AG09319 (cell line): ENCODE measurements at regions not wholly inside any gene's neighbourhood (a gene's known extent, or its start where the extent isn't known, plus 50 kb on each side); places are given as distances from the start of the nearest gene placed in this dataset.

Experiments used
- DNase-seq: peaks from one replicate; pipeline ENCODE4 v3.0.0-alpha.2; 2010; ENCODE audit warnings: low read depth; ENCODE audit errors: extremely low read depth
- TF ChIP-seq, protein P1 (sequence below): IDR thresholded peaks from 2 replicates; pipeline ENCODE4 v1.5.1; 2011; ENCODE audit warnings: low read depth, mild to moderate bottlenecking, inconsistent platforms, low read length, moderate library complexity

- no peak for DNase-seq
- TF ChIP-seq, protein P1, sequence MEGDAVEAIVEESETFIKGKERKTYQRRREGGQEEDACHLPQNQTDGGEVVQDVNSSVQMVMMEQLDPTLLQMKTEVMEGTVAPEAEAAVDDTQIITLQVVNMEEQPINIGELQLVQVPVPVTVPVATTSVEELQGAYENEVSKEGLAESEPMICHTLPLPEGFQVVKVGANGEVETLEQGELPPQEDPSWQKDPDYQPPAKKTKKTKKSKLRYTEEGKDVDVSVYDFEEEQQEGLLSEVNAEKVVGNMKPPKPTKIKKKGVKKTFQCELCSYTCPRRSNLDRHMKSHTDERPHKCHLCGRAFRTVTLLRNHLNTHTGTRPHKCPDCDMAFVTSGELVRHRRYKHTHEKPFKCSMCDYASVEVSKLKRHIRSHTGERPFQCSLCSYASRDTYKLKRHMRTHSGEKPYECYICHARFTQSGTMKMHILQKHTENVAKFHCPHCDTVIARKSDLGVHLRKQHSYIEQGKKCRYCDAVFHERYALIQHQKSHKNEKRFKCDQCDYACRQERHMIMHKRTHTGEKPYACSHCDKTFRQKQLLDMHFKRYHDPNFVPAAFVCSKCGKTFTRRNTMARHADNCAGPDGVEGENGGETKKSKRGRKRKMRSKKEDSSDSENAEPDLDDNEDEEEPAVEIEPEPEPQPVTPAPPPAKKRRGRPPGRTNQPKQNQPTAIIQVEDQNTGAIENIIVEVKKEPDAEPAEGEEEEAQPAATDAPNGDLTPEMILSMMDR: no peak
These were observed 1886.0 kb upstream of the CDH6 start for GRCh38 chr5:29307478-29307877.

DNA sequence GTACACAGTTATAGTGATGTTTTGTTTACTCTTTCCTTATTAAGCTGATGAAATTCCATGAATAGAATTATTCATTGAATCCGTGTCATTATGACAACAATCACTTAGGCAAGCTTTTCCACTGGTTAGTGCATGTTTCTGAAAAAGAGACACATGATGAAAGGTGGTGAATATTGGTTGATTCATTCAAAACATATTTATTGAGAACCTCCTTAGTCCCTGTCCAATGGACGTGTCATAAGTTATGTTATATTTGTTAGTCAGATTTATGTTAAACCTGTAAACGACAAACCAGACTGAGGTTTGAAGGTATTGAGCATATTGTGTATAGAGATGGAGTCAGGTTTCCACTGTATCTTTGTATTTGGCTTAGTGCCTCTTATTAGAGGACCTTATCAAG lies 1888.9 kb upstream of the CDH6 start:
- TF ChIP-seq, protein P1: no peak
- DNase-seq: no peak

- no peak for DNase-seq
- TF ChIP-seq, protein P1: no peak
These were observed 1896.9 kb upstream of the CDH6 start for GRCh38 chr5:29296548-29296947.

GRCh38 chr5:29277642-29278041 lies 1915.8 kb upstream of the CDH6 start:
- no peak for DNase-seq
- TF ChIP-seq, protein P1: no peak

DNA sequence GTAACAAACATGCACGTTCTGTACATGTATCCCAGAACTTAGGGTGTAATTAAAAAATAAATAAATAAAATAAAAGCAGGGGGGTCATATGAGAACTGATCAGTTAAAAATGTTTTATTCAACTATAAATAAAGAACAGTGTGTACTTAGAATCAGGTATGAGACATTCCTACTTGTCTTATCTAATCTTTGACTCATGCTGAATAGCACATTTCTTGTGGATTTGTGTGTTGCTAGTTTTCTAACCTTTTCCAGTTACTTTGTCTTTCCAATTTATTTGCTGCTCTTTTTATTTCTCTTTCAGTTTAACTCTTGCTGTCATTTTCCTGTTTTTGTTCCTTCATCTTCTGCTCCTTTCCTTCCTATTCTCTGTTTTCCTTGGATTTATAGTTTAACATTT lies 1917.1 kb upstream of the CDH6 start:
- TF ChIP-seq, protein P1: no peak
- no peak for DNase-seq

GRCh38 chr5:29263915-29264351 lies 1929.6 kb upstream of the CDH6 start:
- DNase-seq: no peak
- TF ChIP-seq, protein P1: no peak

- TF ChIP-seq, protein P1: no peak
- no peak for DNase-seq
These were observed 1931.0 kb upstream of the CDH6 start for GRCh38 chr5:29262339-29263123.
